Ramos (cell line): ENCODE measurements at regions not wholly inside any gene's neighbourhood (a gene's known extent, or its start where the extent isn't known, plus 50 kb on each side); places are given as distances from the start of the nearest gene placed in this dataset.

Experiments used
- in situ Hi-C: fragments of 300-500 bp; cut with MboI; formaldehyde crosslinking; loops from one replicate; pipeline ENCODE4 v1.14.3; 2022; ENCODE audit warnings: low sequenced_read_pairs; ENCODE audit not compliant: unreplicated experiment

DNA sequence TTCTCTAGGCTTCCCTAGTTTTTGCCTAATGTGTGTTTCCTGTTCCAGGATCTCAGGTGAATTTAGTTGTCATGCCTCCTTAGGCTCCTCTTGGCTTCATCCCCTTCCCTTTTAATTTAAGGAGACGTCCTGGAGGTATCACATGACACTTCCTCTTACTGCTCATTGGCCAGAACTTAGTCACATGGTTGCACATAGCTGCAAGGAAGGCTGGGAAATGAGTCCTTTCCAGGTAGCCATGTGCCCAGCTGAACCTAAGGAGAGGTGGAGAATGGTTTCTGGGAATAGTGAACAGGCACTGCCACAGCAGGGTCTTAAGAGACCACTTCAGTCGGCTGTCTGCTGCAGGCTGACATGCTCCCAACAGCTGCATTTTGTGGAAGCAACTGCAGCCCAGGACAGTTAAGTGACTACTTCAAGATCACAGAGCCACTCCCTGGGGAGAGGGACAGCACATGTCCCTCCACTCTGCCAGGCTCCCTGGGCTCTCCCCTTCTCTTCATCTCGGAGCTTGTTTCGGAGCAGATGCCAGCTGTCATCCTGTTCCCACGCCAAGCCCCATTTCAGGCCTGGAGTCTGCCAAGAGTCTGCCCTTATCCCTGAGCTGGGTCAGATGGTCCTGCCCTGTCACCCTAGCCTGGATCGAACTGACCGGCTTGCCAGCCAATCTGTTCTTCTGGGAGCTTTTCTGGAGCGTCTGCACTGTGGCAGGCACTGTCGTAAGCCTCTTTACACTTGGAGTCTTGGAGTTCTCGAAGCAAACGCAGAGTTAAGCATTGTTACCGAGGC, 81.4 kb upstream of the FOXF1 start:
- in situ Hi-C loops: no loop called here

DNA sequence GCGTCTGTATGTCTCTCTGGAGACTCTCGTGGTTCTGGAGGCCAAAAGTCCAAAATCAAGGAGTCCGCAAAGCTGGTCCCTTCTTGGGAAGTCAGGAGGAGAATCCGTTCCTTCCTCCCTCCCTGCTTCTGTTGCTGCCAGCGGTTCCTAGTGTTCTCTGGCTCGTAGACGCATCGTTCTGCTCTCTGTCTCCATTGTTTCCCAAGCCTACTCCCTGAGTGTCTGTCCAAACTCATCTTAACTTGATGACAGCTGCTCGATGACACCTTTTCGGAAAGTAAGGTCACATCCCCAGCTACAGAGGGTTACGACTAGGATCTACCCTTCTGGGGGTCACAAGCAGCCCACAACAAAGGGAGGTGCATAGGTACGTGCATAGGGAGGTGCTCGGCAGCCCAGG, 80.7 kb upstream of the FOXF1 start:
- in situ Hi-C loops: no loop called here

DNA sequence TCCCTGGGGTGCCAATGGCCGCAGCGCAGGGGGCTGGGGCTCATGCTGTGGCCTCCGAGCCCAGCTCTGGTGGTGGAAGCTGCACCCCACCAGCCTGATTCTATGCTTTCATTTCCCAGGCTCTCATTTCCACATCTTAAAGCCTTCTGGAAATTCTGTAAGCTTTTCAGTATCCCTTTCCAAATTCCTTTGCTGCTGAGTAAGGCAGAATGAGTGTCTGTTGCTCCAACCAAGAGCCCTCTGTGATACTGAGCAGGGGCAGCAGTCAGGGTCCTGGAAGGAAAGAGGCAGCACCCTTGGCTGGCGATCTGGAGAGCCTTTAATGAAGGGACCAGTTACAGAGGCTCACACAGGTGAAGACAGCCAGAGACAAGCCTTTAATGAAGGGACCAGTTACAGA, 79.5 kb upstream of the FOXF1 start:
- in situ Hi-C loops: no loop called here

DNA sequence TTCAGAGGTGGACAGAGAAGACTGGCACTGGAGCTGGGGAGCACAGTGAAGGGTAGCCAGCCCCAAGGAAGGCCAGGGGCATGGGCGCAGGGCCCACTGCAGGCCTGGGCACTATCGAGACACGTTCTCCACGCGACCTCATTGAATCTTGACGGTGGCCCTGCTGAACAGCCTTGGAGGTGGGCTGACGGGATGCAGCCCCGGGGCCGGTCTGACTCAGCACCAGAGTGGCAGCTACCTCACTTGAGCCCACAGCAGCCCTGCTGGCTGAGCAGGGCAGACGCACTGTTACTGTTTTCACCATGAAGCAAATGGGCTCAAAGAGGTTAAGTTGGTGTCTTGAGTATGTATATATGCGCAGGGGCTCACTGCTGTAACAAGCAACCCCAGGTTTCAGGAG, 78.8 kb upstream of the FOXF1 start:
- in situ Hi-C loops: no loop called here

DNA sequence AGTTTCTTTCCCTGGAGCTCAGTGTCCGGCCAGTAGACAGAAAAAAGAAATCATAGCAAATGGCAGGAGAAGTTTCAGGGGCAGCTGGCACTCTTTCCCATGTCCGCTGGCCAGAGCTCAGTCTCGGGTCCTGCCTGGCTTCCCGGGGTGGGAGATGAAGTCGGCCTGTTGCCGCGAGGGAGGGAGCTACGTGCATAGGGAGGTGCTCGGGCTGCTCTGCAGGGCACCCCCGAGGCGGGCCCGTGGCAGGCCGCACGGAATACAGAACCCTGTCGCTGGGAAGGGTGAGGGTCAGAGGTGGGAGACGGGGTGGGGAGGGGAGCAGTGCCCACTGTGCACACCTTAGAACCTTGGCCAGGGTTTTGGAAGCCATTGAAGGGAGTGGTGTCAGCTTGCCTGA, 78.3 kb upstream of the FOXF1 start:
- in situ Hi-C loops: no loop called here

DNA sequence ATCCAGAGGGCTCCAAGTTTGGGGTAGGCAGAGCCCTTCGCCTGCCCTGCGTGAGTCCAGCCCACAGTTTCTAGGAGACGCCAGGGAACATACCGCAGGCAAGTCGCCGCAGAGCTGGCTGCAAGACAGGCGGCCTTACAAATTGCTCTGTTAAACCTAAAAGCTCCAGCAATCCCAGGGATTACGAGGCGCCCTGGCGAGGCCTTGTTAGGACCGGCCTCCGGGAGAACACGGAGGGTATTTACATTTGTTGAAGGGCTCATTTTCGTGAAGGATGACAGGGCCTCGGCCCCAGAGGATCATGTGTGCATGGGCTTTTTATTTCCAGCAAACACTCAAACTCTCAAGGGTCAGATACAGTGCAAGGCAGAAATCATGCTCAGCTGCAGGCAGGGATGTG, 77.6 kb upstream of the FOXF1 start:
- in situ Hi-C loops: no loop called here

DNA sequence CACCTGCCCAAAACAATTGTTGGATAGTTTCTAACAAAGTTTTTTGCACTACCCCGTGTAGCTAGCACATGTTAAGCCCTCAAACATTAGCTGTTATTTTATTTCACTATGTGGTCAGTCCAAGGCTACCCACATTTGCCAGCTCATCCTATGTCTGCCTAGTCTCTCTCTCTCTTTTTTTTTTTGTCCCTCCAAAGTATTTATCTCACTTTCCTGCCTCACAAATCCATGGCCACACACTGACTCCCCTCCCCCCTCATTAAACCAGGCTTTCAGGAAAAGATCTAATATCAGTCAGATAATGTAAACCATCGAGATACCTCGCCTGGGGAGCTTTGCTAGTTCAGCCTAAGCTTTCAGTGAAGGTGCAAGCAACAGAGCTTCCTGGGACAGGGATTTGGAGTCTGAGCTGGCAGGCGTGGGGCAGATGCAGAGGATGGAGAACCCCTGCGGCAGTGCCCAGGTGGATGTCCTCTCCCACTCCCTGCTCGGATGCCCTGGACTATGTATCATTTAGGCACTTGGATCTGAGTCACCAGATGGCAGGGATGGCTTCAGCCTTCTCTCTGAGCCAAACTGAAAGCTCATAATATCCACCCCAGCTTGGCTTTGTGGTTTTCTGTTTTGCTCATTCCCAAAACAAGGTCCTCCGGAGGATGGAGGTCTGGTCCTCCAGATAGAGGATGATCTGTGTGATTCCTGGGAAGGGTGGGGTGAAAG, 73.7 kb upstream of the FOXF1 start:
- in situ Hi-C loops: no loop called here

DNA sequence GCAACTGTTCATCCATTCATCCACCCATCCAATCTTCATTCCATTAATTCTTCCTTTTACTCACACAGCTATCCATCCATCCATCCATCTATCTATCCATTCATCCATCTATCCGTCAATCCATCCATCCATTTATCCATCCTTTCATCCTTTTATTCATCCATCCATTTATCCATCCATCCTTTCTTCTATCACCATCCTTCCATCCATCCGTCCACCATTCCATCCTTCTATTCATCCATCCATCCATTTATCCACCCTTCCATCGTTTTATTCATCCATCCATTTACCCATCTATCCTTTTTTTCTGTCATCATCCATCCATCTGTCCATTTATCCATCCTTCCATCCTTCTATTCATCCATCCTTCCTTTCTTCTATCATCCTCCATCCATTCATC, 73.0 kb upstream of the FOXF1 start:
- in situ Hi-C loops: no loop called here

DNA sequence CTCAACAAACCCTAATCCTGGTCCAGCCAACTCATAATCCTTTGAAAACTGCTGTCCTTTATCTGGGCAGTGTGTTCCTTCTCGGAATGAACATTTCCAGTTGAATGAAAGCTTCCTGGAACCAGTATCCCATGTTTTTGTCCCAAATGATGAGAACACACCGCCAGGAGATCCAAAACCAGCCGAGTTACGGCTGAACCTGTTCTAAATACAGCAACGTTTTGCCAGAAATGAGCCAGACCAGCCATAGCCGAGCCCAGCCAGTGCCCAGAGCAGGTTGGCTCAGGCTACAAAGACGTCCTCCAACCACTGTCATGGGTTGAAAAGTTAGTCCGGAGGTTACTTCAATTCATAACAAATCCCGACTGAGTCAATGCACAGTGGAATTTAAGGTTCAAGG, 67.6 kb upstream of the FOXF1 start:
- in situ Hi-C loops: no loop called here

DNA sequence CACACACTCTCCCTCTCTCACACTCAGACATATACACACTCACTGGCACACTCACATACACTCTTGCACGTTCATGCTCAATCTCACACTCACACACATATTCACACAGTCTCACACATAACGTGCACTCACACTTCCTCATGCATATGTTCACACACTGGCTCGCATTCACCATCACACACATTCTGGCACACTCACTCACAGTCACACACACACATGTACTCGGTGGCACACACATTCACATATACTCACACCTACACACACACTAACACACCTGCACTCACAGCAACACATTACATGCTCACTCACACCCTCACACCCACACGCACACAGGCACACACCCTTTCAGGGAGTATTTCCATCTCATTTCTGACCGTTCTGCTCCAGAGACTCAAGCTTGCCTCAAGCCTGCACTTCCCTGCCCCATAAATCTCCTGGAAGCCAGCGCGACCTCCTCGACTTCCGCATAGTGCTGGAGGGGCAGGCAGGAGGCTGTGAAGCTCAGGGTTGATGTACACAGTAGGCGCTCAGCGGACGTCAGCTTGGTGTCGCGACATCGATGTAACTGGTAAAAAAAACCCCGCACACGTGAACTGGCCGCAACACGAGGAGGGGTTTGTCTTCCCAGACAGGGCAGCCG, 66.7 kb upstream of the FOXF1 start:
- in situ Hi-C loops: no loop called here

DNA sequence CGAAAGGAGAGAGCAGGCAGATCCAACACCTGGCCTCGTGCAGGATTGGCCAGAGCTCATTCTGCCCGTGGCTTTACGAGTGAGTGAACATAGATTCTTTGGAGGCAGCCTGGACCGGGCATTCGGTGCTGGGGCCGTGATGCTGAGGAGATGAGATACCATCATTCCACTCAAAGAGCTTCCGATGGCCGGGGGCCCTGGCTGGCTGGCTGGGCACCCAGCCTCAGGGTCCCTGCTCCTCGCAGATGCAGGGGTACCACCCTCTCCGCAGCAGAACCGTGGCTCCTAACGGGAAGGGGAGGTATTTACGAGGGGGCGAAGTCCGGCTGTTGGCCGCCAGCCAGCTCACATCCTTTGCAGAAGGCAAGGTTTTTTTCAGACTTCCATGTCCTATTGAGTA, 66.1 kb upstream of the FOXF1 start:
- in situ Hi-C loops: no loop called here

DNA sequence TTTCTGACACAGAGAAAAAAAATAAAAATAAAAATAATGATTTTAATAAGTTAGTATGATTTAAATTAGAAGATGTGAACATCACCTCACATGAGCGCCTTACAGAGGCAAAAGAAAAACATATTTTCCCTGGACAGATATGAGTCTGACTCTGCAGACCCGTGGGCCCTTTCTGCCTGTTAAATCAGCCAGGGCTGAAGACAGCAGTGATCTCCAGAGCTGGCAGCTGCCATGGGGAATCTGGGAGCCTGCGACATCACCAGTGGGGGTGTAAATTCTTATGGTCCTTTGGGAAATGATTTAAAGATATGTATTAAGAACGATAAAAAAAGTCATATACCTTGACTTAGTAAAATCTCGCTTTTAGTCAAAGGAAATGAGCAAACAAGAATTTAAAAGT, 65.7 kb upstream of the FOXF1 start:
- in situ Hi-C loops: no loop called here

DNA sequence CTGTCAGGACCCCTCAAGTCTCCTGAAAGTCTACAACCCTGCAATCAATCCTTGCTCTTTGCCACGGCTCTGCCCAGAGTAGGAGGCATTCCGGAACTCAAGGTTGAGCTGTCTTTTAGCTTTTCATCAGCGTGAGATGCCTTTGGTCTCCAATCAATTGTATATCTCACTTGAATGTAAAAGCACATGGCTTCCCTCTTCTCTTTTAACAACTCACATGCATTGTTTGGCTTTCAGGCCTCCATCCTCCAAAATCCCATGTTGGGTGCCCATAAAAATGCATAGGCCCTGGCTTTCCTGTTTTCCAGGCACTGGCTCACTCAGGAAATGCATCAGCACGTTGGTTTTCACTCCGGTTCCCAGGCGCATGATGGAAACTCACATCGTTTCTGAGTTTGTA, 64.0 kb upstream of the FOXF1 start:
- in situ Hi-C loops: no loop called here

DNA sequence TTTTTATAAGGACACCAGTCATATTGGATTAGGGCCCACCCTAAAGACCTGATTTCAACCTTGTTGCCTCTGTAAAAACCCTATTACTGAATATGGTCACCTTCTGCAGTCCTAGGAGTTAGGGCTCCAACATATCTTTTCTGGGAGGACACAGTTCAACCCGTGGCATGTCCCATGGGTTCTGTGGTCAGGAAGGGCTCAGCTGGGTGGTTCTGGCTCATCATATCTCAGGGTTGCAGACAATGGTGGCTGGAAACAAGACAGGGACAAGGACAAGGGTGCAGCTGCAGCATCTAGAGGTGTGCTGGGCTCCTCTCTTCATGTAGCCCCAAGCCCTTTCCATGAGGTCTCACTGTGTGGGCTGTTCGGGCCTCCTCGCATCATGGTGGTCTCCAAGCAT, 63.1 kb upstream of the FOXF1 start:
- in situ Hi-C loops: no loop called here

DNA sequence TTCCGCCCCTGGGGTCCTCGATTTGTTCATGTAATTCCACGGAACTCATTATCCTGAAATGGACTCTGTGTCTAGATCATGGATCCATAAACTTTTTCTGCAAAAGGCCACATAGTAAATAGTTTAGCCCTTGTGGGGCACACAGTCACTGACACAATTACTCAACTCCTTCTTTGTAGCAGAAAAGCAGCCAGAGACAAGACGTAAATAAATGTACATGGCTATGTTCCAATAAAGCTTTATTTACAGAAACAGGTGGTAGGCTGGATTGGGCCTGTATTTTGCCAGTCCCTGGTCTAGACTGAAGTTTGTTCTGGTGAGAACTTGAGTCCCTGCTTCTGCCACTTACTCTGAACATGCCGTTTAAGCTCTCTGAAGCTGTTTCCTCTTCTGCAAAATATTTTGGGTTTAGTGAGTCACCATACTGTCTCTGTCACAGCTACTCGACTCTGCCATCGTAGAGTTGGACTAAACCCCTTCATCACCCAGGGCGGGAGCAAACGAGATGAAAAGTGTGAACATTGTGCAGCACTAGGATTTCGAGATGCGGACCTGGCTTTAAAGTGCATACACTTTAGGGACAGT, 61.9 kb upstream of the FOXF1 start:
- in situ Hi-C loops: no loop called here

DNA sequence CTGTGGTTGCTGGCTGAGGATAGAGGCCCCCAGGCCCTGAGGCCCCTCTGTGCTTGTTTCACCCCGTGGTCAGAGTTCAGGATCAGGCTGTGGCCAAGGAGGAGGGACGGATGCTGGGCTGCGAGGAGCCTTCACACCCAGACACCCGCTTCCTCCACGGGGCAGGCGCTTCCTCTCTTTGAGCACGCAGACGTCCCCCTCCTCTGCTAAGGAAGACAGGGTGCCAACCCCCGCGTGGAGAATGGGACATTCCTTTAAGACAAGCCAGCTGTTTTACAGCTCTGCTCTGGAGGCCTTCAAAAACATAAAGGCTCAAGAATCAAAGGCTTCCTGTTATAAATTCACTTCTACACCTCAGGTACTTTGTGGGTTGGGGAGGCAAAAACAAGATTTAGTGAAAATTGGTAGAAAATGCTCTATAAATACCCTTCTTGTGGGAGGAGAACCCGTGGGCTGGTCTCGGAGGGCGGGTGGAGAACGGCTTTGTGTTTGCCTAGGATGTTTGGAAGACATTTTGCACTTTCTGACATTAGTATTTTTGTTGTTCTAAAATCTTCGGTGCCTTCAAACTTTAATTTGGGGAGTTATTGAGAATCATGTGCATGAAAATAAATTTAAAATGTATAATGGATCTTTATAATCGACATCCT, 60.8 kb upstream of the FOXF1 start:
- in situ Hi-C loops: no loop called here

DNA sequence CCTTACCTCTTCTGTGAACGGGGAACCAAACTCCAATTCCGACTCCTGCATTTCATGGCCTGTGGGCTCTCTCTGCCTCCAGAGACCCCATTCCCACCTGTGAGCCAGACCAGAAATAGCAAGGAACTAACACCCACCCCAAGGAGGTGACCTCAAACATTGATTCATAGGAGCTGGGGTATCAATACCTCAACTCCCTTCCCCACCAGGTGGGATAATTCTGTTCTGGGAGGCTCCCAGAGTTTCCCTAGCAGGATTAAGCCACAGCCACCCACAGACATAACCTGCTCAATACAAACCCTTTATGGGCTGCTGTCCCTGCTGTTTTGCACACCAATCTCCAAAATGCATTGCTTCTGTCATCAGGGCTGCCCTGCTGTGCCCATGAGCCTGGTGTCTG, 59.6 kb upstream of the FOXF1 start:
- in situ Hi-C loops: no loop called here

DNA sequence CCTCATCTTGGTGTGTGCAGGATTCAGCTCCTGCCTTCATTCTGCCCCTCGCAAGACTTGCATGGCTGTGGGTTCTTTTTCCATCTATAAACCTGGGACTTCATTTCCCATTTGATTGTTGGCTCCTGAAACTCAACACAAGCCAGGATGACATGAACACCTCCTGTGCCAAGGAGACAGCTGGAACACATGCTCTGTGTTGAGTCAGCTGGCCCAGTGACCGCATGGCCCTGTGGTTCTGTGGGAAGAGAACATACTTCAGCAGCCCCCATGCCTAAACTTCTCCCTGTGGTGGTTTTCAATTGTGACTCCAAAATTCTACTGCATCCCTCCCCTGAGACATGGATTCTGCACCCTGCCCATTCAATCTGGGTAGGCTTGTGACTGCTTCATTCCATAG, 57.9 kb upstream of the FOXF1 start:
- in situ Hi-C loops: no loop called here

DNA sequence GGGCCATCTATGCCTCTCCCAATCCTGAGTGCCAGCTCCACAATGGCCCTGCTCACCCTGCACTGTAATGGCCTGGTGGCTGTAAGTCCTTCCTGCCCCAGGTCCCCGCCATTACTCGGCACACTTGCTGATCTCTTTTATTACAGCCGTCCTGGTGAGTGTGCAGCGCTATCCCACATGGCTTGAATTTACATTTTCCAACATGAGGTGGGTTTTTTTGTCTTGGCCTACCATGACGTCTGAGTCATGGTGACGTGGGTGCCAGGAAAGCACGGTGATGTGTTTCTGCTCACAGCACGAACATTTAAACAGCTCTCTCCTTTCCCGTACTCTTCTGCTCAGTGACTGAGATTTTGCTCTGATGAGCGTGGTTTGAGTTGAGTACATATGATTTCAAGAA, 55.2 kb upstream of the FOXF1 start:
- in situ Hi-C loops: no loop called here

DNA sequence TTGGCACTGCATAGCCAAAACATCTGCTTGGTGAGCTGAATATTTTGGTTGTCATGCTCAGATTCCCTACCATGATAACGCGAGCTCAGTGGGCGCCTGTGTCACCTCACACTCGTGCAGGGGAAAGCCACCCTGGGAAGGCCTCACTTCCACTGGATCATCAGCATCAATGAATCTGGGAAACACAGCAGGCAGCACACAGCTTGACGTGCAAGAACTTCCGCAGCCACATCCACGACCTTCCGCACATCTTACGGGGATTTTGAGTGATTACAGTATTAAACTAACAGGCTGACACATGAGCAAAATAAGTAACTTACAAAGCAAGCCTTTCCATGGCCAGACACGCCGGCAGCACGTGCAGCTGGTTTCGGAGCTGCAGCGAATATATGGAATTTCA, 54.7 kb upstream of the FOXF1 start:
- in situ Hi-C loops: no loop called here
